Dedifferentiated amniotic fluid mesenchymal stem cell (primary cell): ENCODE measurements at regions not wholly inside any gene's neighbourhood (a gene's known extent, or its start where the extent isn't known, plus 50 kb on each side); places are given as distances from the start of the nearest gene placed in this dataset.
A peak's percentile ranks its signal among the peaks of the same experiment; 100 is the strongest.
"Not testable (repeated sequence)": the region's sequence is repeated elsewhere in the genome, so short reads cannot be mapped to it uniquely, and the experiment has no call there.

Experiments used
- DNase-seq: peaks from one replicate; pipeline ENCODE4 v3.0.0-alpha.2; 2016; ENCODE audit errors: extremely low spot score

- no peak for DNase-seq
Measured at GRCh38 chr14:83297361-83297760, 1763.7 kb upstream of the SEL1L start.

- not testable (repeated sequence) for DNase-seq
Measured at GRCh38 chr14:83298016-83298415, 1764.4 kb upstream of the SEL1L start.

- peak; percentile 34 for DNase-seq
Measured at GRCh38 chr14:83300476-83301064, 1766.9 kb upstream of the SEL1L start.

GRCh38 chr14:83301791-83302190, 1768.1 kb upstream of the SEL1L start:
- DNase-seq, result no peak

GRCh38 chr14:83309211-83309610, 1775.6 kb upstream of the SEL1L start:
- no peak for DNase-seq

GRCh38 chr14:83309833-83310232, 1776.2 kb upstream of the SEL1L start:
- DNase-seq, result no peak

- DNase-seq, result no peak
Measured at GRCh38 chr14:83312511-83312910, 1778.9 kb upstream of the SEL1L start.

GRCh38 chr14:83314764-83315163, 1781.1 kb upstream of the SEL1L start:
- no peak for DNase-seq

GRCh38 chr14:83316356-83316755, 1782.7 kb upstream of the SEL1L start:
- no peak for DNase-seq

- no peak for DNase-seq
Measured at GRCh38 chr14:83320837-83321236, 1787.2 kb upstream of the SEL1L start.

- DNase-seq, result no peak
Measured at GRCh38 chr14:83331513-83331912, 1797.9 kb upstream of the SEL1L start.

- no peak for DNase-seq
Measured at GRCh38 chr14:83342590-83342989, 1808.9 kb upstream of the SEL1L start.

- DNase-seq, result peak; percentile 42
Measured at GRCh38 chr14:83347874-83348273, 1814.2 kb upstream of the SEL1L start.

- no peak for DNase-seq
Measured at GRCh38 chr14:83355609-83356008, 1822.0 kb upstream of the SEL1L start.

GRCh38 chr14:83356080-83356479, 1822.4 kb upstream of the SEL1L start:
- no peak for DNase-seq

- DNase-seq, result no peak
Measured at GRCh38 chr14:83372271-83372670, 1838.6 kb upstream of the SEL1L start.

- no peak for DNase-seq
Measured at GRCh38 chr14:83379436-83379835, 1845.8 kb upstream of the SEL1L start.

- DNase-seq, result no peak
Measured at GRCh38 chr14:83384253-83384652, 1850.6 kb upstream of the SEL1L start.

- no peak for DNase-seq
Measured at GRCh38 chr14:83395321-83395720, 1861.7 kb upstream of the SEL1L start.

- no peak for DNase-seq
Measured at GRCh38 chr14:83416476-83416875, 1882.8 kb upstream of the SEL1L start.

- DNase-seq, result no peak
Measured at GRCh38 chr14:83419420-83419819, 1885.8 kb upstream of the SEL1L start.

GRCh38 chr14:83421711-83422110, 1888.1 kb upstream of the SEL1L start:
- no peak for DNase-seq

GRCh38 chr14:83425138-83425537, 1891.5 kb upstream of the SEL1L start:
- peak; percentile 67 for DNase-seq

- no peak for DNase-seq
Measured at GRCh38 chr14:83425706-83426105, 1892.1 kb upstream of the SEL1L start.
